A673 (cell line): ENCODE measurements at regions not wholly inside any gene's neighbourhood (a gene's known extent, or its start where the extent isn't known, plus 50 kb on each side); places are given as distances from the start of the nearest gene placed in this dataset.

ENCODE experiments used
- BruUV-seq: library from RNA; stranded (reverse); fragments of 400-500 nt; replicated peaks from 2 replicates; lab custom pipeline; 2021; lab: Mats Ljungman, UMichigan
- CTCF ChIA-PET: fragments of 300-600 bp; sonication (Branson Sonifier 250); formaldehyde crosslinking; loops from one replicate; lab custom pipeline; 2022; ENCODE audit warnings: antibody characterized with exemption; lab: Charles Lee
- POLR2A ChIA-PET: fragments of 300-600 bp; sonication (Branson Sonifier 250); formaldehyde crosslinking; loops from one replicate; lab custom pipeline; 2022; ENCODE audit warnings: antibody characterized with exemption; ENCODE audit not compliant: low non-redundant PET; lab: Charles Lee
- DNase-seq: peaks from one replicate; pipeline ENCODE4 v3.0.0-alpha.2; 2015; ENCODE audit warnings: low spot score
- H3K27ac ChIP-seq: fragments of 200-600 bp; sonication (generic); 2 replicates; pipeline ENCODE4 v1.5.1; 2016; ENCODE audit warnings: mixed run types, low read depth, mild to moderate bottlenecking, mixed read lengths, antibody characterized with exemption, low read length; ENCODE audit not compliant: poor library complexity, severe bottlenecking
- H3K27me3 ChIP-seq: fragments of 200-600 bp; sonication (generic); replicated peaks from 2 replicates; pipeline ENCODE4 v1.6.1; 2017; ENCODE audit warnings: mixed run types, low read depth, mild to moderate bottlenecking, mixed read lengths, antibody characterized with exemption, low read length; ENCODE audit not compliant: insufficient read depth, poor library complexity
- H3K36me3 ChIP-seq: fragments of 200-600 bp; sonication (generic); 2 replicates; pipeline ENCODE4 v1.6.1; 2016; ENCODE audit warnings: mixed run types, mild to moderate bottlenecking, mixed read lengths, antibody characterized with exemption, low read length; ENCODE audit not compliant: insufficient read depth, poor library complexity, severe bottlenecking
- H3K4me1 ChIP-seq: fragments of 200-600 bp; sonication (generic); 2 replicates; pipeline ENCODE4 v1.6.1; 2017; ENCODE audit warnings: mixed run types, mild to moderate bottlenecking, mixed read lengths, antibody characterized with exemption, low read length; ENCODE audit not compliant: insufficient read depth, poor library complexity, severe bottlenecking
- H3K4me3 ChIP-seq: fragments of 200-600 bp; sonication (generic); 2 replicates; pipeline ENCODE4 v1.5.1; 2016; ENCODE audit warnings: low read depth, mixed run types, mild to moderate bottlenecking, mixed read lengths, low read length; ENCODE audit not compliant: poor library complexity, severe bottlenecking
- H3K9me3 ChIP-seq: fragments of 200-600 bp; sonication (generic); 2 replicates; pipeline ENCODE4 v1.6.1; 2016; ENCODE audit warnings: mixed run types, low read depth, mild to moderate bottlenecking, mixed read lengths, antibody characterized with exemption, low read length; ENCODE audit not compliant: poor library complexity, severe bottlenecking
- CTCF ChIP-seq: fragments of 300-800, 200-600 bp; sonication (generic); conservative IDR thresholded peaks from 2 replicates; pipeline ENCODE4 v1.5.1; 2017; ENCODE audit warnings: low read depth, mild to moderate bottlenecking, antibody characterized with exemption, low read length, moderate library complexity, mixed read lengths
- EZH2 ChIP-seq: fragments of 200-600 bp; sonication (generic); IDR thresholded peaks from 2 replicates; pipeline ENCODE4 v1.6.1; 2017; ENCODE audit warnings: borderline replicate concordance, low read depth, mild to moderate bottlenecking, mixed read lengths, antibody characterized with exemption, low read length; ENCODE audit not compliant: poor library complexity, severe bottlenecking
- intact Hi-C: fragments of 100-400 bp; cut with micrococcal nuclease; formaldehyde crosslinking; loops from one replicate; pipeline ENCODE4 v1.10.0; 2022; ENCODE audit not compliant: unreplicated experiment

- intact Hi-C loops = no loop called here
- no peak overlapping the region for H3K4me3 ChIP-seq
- DNase-seq = no peak
- CTCF ChIA-PET = no interaction called here
- no peak overlapping the region for H3K27ac ChIP-seq
- H3K4me1 ChIP-seq = no peaks in the 10 kb centered on the region
- BruUV-seq = no TSS peak
- POLR2A ChIA-PET = no interaction called here
- H3K9me3 ChIP-seq = no peaks in the 10 kb centered on the region
- no peaks in the 10 kb centered on the region for H3K36me3 ChIP-seq
- peaks cover 67% of the 10 kb centered on the region for H3K27me3 ChIP-seq
- TF ChIP-seq CTCF = no peak
- no peak for TF ChIP-seq EZH2
Observed at GRCh38 chr6:135782546-135782945, 69.0 kb upstream of the PDE7B start.

- H3K27me3 ChIP-seq = peaks cover 66% of the 10 kb centered on the region
- ChIA-PET POLR2A (interaction anchor here (0.7 kb wide), 1 partner anchor 192 kb away, joined by 3 read pairs; no protein-coding TSS in a partner anchor), CTCF (no interaction called here)
- intact Hi-C loops = no loop called here
- H3K9me3 ChIP-seq = no peaks in the 10 kb centered on the region
- H3K4me3 ChIP-seq = no peak overlapping the region
- no peaks in the 10 kb centered on the region for H3K36me3 ChIP-seq
- BruUV-seq = no TSS peak
- no peak for DNase-seq
- no peaks in the 10 kb centered on the region for H3K4me1 ChIP-seq
- TF ChIP-seq CTCF (no peak), EZH2 (no peak)
- H3K27ac ChIP-seq = no peak overlapping the region
Observed at GRCh38 chr6:135784507-135784906, 67.0 kb upstream of the PDE7B start.

- DNase-seq = no peak
- Histone ChIP-seq H3K27ac (no peak overlapping the region), H3K9me3 (no peaks in the 10 kb centered on the region), H3K4me3 (no peak overlapping the region), H3K4me1 (no peaks in the 10 kb centered on the region), H3K36me3 (no peaks in the 10 kb centered on the region), H3K27me3 (peaks cover 67% of the 10 kb centered on the region)
- TF ChIP-seq EZH2 (no peak), CTCF (no peak)
- CTCF ChIA-PET = no interaction called here
- intact Hi-C loops = no loop called here
- BruUV-seq = no TSS peak
- POLR2A ChIA-PET = no interaction called here
Observed at GRCh38 chr6:135789375-135790050, 62.0 kb upstream of the PDE7B start.
